Retinal pigment epithelial cell (primary cell): ENCODE measurements at regions not wholly inside any gene's neighbourhood (a gene's known extent, or its start where the extent isn't known, plus 50 kb on each side); places are given as distances from the start of the nearest gene placed in this dataset.
"Not testable (repeated sequence)": the region's sequence is repeated elsewhere in the genome, so short reads cannot be mapped to it uniquely, and the experiment has no call there.

ENCODE experiments used
- DNase-seq: peaks from one replicate; pipeline ENCODE4 v3.0.0-alpha.2; 2010; ENCODE audit warnings: low read depth
- H3K4me3 ChIP-seq: 2 replicates; pipeline ENCODE4 v1.5.1; 2011; ENCODE audit warnings: mild to moderate bottlenecking, low read length, control low read depth, moderate library complexity
- TF ChIP-seq, protein P1 (sequence below): conservative IDR thresholded peaks from 2 replicates; pipeline ENCODE4 v1.5.1; 2011; ENCODE audit warnings: low read depth, low read length, control low read depth, inconsistent platforms

DNA sequence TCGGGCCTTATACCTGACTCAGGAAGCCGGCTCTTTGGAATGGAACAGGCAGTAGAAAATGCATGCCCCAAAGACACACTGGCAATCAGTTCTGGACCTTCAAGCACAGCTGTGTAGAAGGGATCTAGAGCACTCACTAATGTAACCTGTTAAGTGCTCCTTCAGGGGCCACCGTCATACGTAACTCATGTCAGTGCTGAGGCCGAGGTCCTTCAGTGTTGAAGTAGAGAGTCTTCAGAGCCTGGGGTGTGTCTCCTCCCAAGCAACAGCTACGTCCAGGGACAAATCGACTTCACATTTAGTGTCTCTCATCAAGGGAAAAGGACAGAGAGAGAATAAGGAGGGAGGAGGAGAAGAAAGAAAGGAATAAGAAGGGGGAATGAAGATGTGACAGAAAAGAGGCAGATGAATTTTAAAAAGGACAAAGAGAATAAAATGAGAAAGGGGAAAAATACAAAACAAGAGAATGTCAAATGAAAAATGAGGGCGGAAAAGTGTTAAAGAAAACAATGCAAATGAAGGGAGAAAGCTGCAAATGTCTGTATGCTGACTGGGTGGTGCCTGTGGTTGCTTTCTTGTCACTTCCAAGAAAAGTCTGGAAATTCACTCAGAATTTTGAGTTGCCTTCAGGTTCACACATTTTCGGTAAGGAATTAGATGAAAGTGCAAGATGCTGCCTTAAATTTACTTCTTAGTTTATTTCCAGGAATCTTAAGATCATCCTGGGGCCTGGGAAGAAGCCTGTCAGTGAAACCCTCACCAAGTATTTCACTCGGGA lies 989.4 kb downstream of the GRID1 start:
- no peak for DNase-seq
- TF ChIP-seq, protein P1, sequence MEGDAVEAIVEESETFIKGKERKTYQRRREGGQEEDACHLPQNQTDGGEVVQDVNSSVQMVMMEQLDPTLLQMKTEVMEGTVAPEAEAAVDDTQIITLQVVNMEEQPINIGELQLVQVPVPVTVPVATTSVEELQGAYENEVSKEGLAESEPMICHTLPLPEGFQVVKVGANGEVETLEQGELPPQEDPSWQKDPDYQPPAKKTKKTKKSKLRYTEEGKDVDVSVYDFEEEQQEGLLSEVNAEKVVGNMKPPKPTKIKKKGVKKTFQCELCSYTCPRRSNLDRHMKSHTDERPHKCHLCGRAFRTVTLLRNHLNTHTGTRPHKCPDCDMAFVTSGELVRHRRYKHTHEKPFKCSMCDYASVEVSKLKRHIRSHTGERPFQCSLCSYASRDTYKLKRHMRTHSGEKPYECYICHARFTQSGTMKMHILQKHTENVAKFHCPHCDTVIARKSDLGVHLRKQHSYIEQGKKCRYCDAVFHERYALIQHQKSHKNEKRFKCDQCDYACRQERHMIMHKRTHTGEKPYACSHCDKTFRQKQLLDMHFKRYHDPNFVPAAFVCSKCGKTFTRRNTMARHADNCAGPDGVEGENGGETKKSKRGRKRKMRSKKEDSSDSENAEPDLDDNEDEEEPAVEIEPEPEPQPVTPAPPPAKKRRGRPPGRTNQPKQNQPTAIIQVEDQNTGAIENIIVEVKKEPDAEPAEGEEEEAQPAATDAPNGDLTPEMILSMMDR = no peak
- H3K4me3 ChIP-seq = no peak overlapping the region

DNA sequence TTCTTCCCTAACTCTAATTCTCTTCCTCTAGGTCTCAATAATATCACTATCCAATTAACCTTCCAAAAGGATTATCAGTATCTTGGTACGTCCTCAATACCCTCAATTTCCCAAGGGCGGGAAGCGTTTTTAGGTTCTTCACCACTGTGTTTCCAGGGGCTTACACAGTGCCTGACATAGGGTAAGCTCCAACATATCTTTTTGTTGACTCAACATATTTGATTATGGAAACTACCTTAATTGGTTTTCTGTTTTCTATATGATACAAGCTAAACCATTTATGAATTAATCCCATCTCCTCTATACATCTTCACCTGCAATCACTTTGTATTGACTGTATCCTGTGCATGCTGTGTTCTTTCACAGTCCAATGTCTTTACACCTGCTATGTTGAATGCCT lies 987.3 kb downstream of the GRID1 start:
- DNase-seq = no peak
- TF ChIP-seq, protein P1 = no peak
- no peak overlapping the region for H3K4me3 ChIP-seq

DNA sequence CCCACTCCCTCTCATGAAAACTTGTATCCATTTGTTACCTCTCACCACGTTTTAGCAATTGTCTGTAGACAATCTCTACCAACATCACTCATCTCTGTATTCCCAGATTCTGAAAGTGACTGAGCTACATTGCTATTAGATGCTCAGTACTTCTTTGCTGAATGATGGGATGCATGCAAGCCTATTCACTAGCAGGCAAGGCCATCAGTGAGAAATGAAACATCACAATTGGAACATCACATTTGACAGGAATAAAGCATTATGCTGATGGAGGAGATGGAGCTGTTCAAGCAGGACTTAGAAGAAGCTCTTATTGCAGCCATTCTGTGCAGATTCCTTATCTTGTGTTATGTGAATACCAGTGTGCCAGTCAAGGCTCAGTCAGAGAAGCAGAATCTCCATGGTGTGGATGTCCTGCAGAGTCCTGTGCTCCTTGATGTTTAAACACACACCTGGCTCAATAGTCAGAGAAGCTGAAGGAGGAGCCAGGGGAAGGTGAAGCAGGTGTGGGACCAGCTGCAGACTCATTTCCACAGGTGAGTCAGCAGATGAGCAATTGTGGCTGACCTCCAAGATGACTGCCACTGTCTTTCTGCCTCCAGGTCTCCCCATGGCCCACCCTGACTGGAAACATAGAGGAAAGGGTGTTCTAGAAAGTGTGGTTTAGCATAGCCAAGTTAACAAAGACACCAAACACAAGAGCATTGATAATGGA lies 965.5 kb downstream of the GRID1 start:
- H3K4me3 ChIP-seq = no peak overlapping the region
- TF ChIP-seq, protein P1 = no peak
- DNase-seq = no peak

DNA sequence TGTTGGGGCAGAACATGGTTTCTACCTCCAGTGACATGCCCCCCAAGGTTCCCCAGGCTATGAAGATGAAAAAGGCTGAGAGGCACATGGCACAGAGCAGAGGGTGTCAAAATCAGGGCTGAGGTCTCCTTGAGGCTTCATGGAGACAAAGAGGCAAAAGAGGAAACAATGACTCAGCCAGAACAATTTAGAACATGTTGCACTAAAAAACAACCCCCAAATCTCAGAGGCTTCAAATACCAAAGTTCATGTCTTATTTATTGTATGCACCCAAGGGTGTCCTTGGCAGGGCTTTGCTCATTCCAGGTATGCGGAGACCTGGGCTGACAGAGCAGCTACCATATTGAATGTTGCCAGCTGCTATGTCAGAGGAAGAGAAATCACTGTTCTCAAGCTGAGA lies 964.1 kb downstream of the GRID1 start:
- TF ChIP-seq, protein P1 = no peak
- no peak overlapping the region for H3K4me3 ChIP-seq
- no peak for DNase-seq

DNA sequence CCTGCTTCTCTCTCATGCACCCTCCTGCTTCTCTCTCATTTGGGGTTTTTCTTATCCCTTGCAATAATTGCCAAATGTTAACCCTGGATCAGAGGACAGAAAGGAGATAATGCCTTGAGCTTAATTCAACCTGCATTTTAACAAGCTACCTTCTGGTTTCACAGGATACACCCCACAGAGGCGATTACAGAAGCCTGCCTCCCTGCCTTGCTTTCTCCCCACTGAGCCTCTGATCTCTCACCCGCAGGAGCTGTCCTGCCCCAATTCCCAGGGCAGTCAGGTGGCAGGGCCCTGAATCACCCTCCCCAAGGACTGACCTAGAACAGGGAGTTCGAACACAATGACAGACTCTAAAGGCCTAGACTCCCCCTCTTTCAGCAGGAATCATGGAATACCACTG lies 959.5 kb downstream of the GRID1 start:
- no peak overlapping the region for H3K4me3 ChIP-seq
- TF ChIP-seq, protein P1 = no peak
- no peak for DNase-seq

DNA sequence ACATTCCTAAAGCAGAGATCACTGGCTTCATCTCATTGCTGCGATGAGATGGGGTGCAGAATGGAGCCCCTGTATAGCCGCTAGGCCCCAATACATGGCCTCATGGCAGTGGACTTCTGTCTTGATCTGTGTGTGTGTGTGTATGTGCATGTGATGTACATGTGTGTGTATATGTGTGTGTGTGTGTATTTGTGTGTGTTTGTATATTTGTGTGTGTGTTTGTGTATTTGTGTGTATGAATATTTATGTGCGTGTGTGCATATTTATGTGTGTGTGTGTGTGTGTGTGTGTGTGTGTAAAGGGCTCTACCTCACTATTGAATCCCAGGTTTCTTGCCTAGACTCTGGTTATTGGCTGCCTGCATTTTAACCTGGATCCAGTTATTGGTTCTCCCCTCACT lies 958.2 kb downstream of the GRID1 start:
- DNase-seq = no peak
- no peak overlapping the region for H3K4me3 ChIP-seq
- TF ChIP-seq, protein P1 = no peak

DNA sequence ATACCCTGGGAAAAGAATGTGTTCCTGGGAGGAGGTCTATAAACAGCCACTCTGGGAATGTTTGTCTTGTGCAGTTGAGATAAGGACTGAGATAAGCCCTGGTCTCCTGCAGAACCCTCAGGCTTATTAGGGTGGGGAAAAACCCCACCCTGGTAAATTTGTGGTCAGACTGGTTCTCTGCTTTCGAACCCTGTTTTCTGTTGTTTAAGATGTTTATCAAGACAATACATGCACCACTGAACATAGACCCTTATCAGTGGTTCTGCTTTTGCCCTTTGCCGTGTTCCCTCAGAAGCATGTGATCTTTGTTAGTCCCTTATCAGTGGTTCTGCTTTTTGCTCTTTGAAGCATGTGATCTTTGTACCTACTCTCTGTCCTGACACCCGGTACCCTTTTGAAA lies 956.0 kb downstream of the GRID1 start:
- not testable (repeated sequence) for DNase-seq, H3K4me3 ChIP-seq
